Smooth muscle cell (in vitro differentiated cells): ENCODE measurements at regions not wholly inside any gene's neighbourhood (a gene's known extent, or its start where the extent isn't known, plus 50 kb on each side); places are given as distances from the start of the nearest gene placed in this dataset.

Experiments used
- DNase-seq: peaks from one replicate; lab custom pipeline; 2025; ENCODE audit not compliant: unreplicated experiment; lab: John Stamatoyannopoulos, UW
- H2AFZ ChIP-seq: fragments of 200-600 bp; sonication (generic); 2 replicates; pipeline ENCODE4 v1.6.0; 2016; ENCODE audit warnings: antibody characterized with exemption, low read depth, mild to moderate bottlenecking
- H3F3A ChIP-seq: fragments of 200-600 bp; sonication (generic); 2 replicates; pipeline ENCODE4 v1.6.0; 2017; ENCODE audit warnings: antibody characterized with exemption, low read depth
- H3K27ac ChIP-seq: fragments of 200-600 bp; sonication (generic); 2 replicates; pipeline ENCODE4 v1.5.1; 2016; ENCODE audit warnings: low read depth, mild to moderate bottlenecking
- H3K27me3 ChIP-seq: fragments of 200-600 bp; sonication (generic); 2 replicates; pipeline ENCODE4 v1.6.1; 2016; ENCODE audit warnings: low read depth, mild to moderate bottlenecking
- H3K36me3 ChIP-seq: fragments of 200-600 bp; sonication (generic); 2 replicates; pipeline ENCODE4 v1.5.1; 2016; ENCODE audit warnings: low read depth
- H3K4me1 ChIP-seq: fragments of 200-600 bp; sonication (generic); 2 replicates; pipeline ENCODE4 v1.5.1; 2016; ENCODE audit warnings: low read depth
- H3K4me2 ChIP-seq: fragments of 200-600 bp; sonication (generic); 2 replicates; pipeline ENCODE4 v1.6.0; 2016; ENCODE audit warnings: mild to moderate bottlenecking
- H3K4me3 ChIP-seq: fragments of 200-600 bp; sonication (generic); 2 replicates; pipeline ENCODE4 v1.5.1; 2016; ENCODE audit warnings: mild to moderate bottlenecking
- H3K79me2 ChIP-seq: fragments of 200-600 bp; sonication (generic); 2 replicates; pipeline ENCODE4 v1.6.0; 2016; ENCODE audit warnings: low read depth, mild to moderate bottlenecking
- H3K9ac ChIP-seq: fragments of 200-600 bp; sonication (generic); 2 replicates; pipeline ENCODE4 v1.6.0; 2016; ENCODE audit warnings: low read depth
- H3K9me3 ChIP-seq: fragments of 200-600 bp; sonication (generic); replicated peaks from 2 replicates; pipeline ENCODE4 v1.5.1; 2016; ENCODE audit warnings: low read depth
- H4K20me1 ChIP-seq: fragments of 200-600 bp; sonication (generic); 2 replicates; pipeline ENCODE4 v1.6.0; 2016; ENCODE audit warnings: low read depth
- CTCF ChIP-seq: fragments of 200-600 bp; sonication (generic); IDR thresholded peaks from 2 replicates; pipeline ENCODE4 v1.5.1; 2017; ENCODE audit warnings: borderline replicate concordance, mild to moderate bottlenecking, antibody characterized with exemption; ENCODE audit not compliant: insufficient read depth, poor library complexity, severe bottlenecking
- WGBS: methylation state at CpG from one replicate; pipeline ENCODE4 v1.1.7; 2016; ENCODE audit warnings: low lambda C conversion rate; 5-methylcytosine and 5-hydroxymethylcytosine counted together

GRCh38 chr12:125292700-125293099 lies 227.5 kb downstream of the AACS start:
- no peak for DNase-seq
- no peaks in the 10 kb centered on the region for H3K79me2 ChIP-seq
- no peak overlapping the region for H3K9ac ChIP-seq
- no peak overlapping the region for H2AFZ ChIP-seq
- 95% methylated on average over 3 of the region's 3 CpGs for WGBS
- no peaks in the 10 kb centered on the region for H3K4me1 ChIP-seq
- H3K27ac ChIP-seq: no peak overlapping the region
- no peaks in the 10 kb centered on the region for H4K20me1 ChIP-seq
- H3K27me3 ChIP-seq: no peaks in the 10 kb centered on the region
- TF ChIP-seq CTCF: no peak
- H3K4me2 ChIP-seq: no peak overlapping the region
- H3K36me3 ChIP-seq: no peaks in the 10 kb centered on the region
- H3K4me3 ChIP-seq: no peak overlapping the region
- H3F3A ChIP-seq: no peaks in the 10 kb centered on the region
- no peaks in the 10 kb centered on the region for H3K9me3 ChIP-seq

- Histone ChIP-seq H3F3A (no peaks in the 10 kb centered on the region), H2AFZ (no peak overlapping the region), H3K36me3 (no peaks in the 10 kb centered on the region), H3K9ac (no peak overlapping the region), H3K79me2 (no peaks in the 10 kb centered on the region), H4K20me1 (no peaks in the 10 kb centered on the region), H3K9me3 (no peaks in the 10 kb centered on the region), H3K27me3 (no peaks in the 10 kb centered on the region), H3K4me2 (no peak overlapping the region), H3K4me1 (no peaks in the 10 kb centered on the region), H3K27ac (no peak overlapping the region), H3K4me3 (no peak overlapping the region)
- no peak for DNase-seq
- no peak for TF ChIP-seq CTCF
- WGBS: 86% methylated on average over 5 of the region's 5 CpGs
Observed at GRCh38 chr12:125295550-125295949, 230.3 kb downstream of the AACS start.

- DNase-seq: no peak
- Histone ChIP-seq H3K9me3 (no peaks in the 10 kb centered on the region), H3K4me3 (no peak overlapping the region), H4K20me1 (no peaks in the 10 kb centered on the region), H3K4me2 (no peak overlapping the region), H3K36me3 (no peaks in the 10 kb centered on the region), H3K9ac (no peak overlapping the region), H3K27me3 (no peaks in the 10 kb centered on the region), H2AFZ (no peak overlapping the region), H3K79me2 (no peaks in the 10 kb centered on the region), H3F3A (no peaks in the 10 kb centered on the region), H3K4me1 (no peaks in the 10 kb centered on the region), H3K27ac (no peak overlapping the region)
- no peak for TF ChIP-seq CTCF
- WGBS: 80% methylated on average over 9 of the region's 9 CpGs
Observed at GRCh38 chr12:125296701-125297100, 231.5 kb downstream of the AACS start.

- H2AFZ ChIP-seq: no peak overlapping the region
- no peak overlapping the region for H3K27ac ChIP-seq
- no peaks in the 10 kb centered on the region for H3K9me3 ChIP-seq
- no peaks in the 10 kb centered on the region for H3K36me3 ChIP-seq
- DNase-seq: no peak
- no peak for TF ChIP-seq CTCF
- no peaks in the 10 kb centered on the region for H4K20me1 ChIP-seq
- H3K79me2 ChIP-seq: no peaks in the 10 kb centered on the region
- H3K9ac ChIP-seq: no peak overlapping the region
- H3K4me2 ChIP-seq: no peak overlapping the region
- no peaks in the 10 kb centered on the region for H3K27me3 ChIP-seq
- no peaks in the 10 kb centered on the region for H3K4me1 ChIP-seq
- no peak overlapping the region for H3K4me3 ChIP-seq
- no peaks in the 10 kb centered on the region for H3F3A ChIP-seq
- WGBS: 87% methylated on average over 9 of the region's 9 CpGs
Observed at GRCh38 chr12:125299840-125300239, 234.6 kb downstream of the AACS start.
